ENCODE measurements at regions not wholly inside any gene's neighbourhood (a gene's known extent, or its start where the extent isn't known, plus 50 kb on each side); places are given as distances from the start of the nearest gene placed in this dataset.
"Not testable (repeated sequence)": the region's sequence is repeated elsewhere in the genome, so short reads cannot be mapped to it uniquely, and the experiment has no call there.

DNA sequence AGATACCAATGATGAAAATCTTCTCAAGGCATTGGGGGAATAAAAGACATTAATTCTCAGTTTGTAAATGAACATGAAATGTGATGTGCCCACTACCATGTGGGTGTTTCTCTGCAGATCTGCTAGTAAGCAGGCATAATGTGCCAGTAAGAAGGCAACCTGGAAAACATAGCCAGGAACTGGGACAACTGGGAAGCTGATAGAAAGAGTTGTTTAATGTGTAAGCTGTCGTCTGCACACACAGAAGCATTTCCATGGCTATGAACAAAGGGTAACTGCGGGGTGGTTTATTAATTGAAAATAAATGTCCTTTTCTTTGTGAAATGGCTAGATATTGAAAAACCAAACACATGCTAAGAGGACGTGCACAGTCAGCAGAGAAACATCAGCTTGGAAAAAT, 52.0 kb downstream of the ZC3H11B start:
- H3K4me1 Mint-ChIP-seq, result no peaks in the 10 kb centered on the region
- H3K27ac Mint-ChIP-seq, result no peak overlapping the region
- no peaks in the 10 kb centered on the region for H3K36me3 Mint-ChIP-seq
- POLR2A ChIA-PET, result no interaction called here
- H3K9me3 Mint-ChIP-seq, result peaks cover 0 to 2% (median 0%) of the 10 kb centered on the region in 9 donors
- H3K27me3 Mint-ChIP-seq, result peaks cover 0 to 9% (median 2%) of the 10 kb centered on the region in 5 donors
- H3K4me3 Mint-ChIP-seq, result no peak overlapping the region
- DNase-seq (no peak), ATAC-seq (no peak)

DNA sequence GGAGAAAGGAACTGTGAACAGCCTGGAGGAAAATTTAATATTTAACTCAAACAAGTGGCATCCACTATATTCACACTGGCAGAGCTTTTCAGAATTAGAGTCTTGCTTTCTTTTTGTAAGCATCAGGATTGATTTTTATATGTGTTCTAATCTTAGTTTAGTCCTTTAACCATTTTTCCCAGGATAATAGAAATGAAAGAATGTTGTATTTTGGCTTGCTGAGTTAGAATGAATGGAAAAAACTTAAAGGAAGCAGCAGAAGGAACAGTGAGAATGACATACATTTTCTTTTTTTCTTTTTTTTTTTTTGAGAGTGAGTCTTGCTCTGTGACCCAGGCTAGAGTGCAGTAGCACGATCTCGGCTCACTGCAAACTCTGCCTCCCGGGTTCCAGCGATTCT, 53.0 kb downstream of the ZC3H11B start:
- no peak for ATAC-seq
- H3K36me3 Mint-ChIP-seq, result no peaks in the 10 kb centered on the region
- H3K27ac Mint-ChIP-seq, result no peak overlapping the region
- POLR2A ChIA-PET, result no interaction called here
- peaks cover 0 to 2% (median 0%) of the 10 kb centered on the region in 9 donors for H3K9me3 Mint-ChIP-seq
- no peaks in the 10 kb centered on the region for H3K4me1 Mint-ChIP-seq
- peaks cover 0 to 9% (median 2%) of the 10 kb centered on the region in 5 donors for H3K27me3 Mint-ChIP-seq
- no peak overlapping the region for H3K4me3 Mint-ChIP-seq
- DNase-seq, result no peak

GRCh38 chr1:219555806-219556205, 57.1 kb downstream of the ZC3H11B start:
- H3K4me1 Mint-ChIP-seq, result no peaks in the 10 kb centered on the region
- H3K27me3 Mint-ChIP-seq, result peaks cover 0 to 6% (median 0%) of the 10 kb centered on the region in 5 donors
- POLR2A ChIA-PET, result no interaction called here
- H3K9me3 Mint-ChIP-seq, result no peaks in the 10 kb centered on the region
- DNase-seq (no peak), ATAC-seq (no peak)
- no peaks in the 10 kb centered on the region for H3K36me3 Mint-ChIP-seq
- no peak overlapping the region for H3K27ac Mint-ChIP-seq
- no peak overlapping the region for H3K4me3 Mint-ChIP-seq

- no peak overlapping the region for H3K27ac Mint-ChIP-seq
- H3K4me1 Mint-ChIP-seq, result no peaks in the 10 kb centered on the region
- no peaks in the 10 kb centered on the region for H3K9me3 Mint-ChIP-seq
- peaks cover 0 to 6% (median 0%) of the 10 kb centered on the region in 5 donors for H3K27me3 Mint-ChIP-seq
- DNase-seq, result no peak
- no peak for ATAC-seq
- POLR2A ChIA-PET, result no interaction called here
- no peaks in the 10 kb centered on the region for H3K36me3 Mint-ChIP-seq
- no peak overlapping the region for H3K4me3 Mint-ChIP-seq
Observed at GRCh38 chr1:219555031-219555692, 57.7 kb downstream of the ZC3H11B start.

DNA sequence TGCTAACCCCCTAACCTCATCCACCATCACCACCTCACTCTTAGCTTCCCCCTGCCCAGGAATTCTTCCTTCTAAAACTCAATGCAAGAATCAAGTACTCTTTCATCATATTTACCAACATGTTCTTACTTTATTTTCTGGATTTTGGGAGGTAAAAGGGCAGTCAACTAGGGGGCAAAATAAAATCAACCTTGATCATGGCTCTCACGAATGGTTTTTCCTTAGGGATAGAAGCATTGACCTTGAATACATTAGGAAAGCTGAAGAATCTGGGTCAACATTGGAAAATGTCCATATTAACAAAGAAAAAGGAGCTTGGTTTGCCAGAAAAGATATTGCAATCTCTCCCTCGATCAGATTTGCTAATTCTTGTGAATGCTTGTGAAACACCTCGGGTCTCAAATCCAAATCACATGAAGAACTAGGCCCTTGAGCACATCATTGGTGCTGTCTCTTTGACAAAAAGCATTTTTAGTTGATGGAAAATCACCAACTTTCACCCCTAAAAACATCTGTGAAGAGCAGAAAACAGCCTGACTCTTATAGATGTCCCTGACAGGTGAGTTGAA, 58.9 kb downstream of the ZC3H11B start:
- no peaks in the 10 kb centered on the region for H3K9me3 Mint-ChIP-seq

GRCh38 chr1:219550201-219550600, 62.7 kb downstream of the ZC3H11B start:
- Mint-ChIP-seq H3K27me3 (peaks cover 0 to 1% (median 0%) of the 10 kb centered on the region in 5 donors), H3K9me3 (peaks cover 0 to 5% (median 0%) of the 10 kb centered on the region in 9 donors), H3K4me1 (no peaks in the 10 kb centered on the region), H3K36me3 (no peaks in the 10 kb centered on the region), H3K4me3 (no peak overlapping the region), H3K27ac (no peak overlapping the region)
- DNase-seq (no peak), ATAC-seq (no peak)
- POLR2A ChIA-PET, result no interaction called here

More for the DNA sequence above, 58.9 kb downstream of the ZC3H11B start:
- peaks cover 0 to 6% (median 0%) of the 10 kb centered on the region in 5 donors for H3K27me3 Mint-ChIP-seq
- DNase-seq (no peak), ATAC-seq (no peak)
- no peak overlapping the region for H3K4me3 Mint-ChIP-seq
- no peaks in the 10 kb centered on the region for H3K36me3 Mint-ChIP-seq
- POLR2A ChIA-PET, result no interaction called here
- no peaks in the 10 kb centered on the region for H3K4me1 Mint-ChIP-seq
- no peak overlapping the region for H3K27ac Mint-ChIP-seq

- POLR2A ChIA-PET, result no interaction called here
- DNase-seq, result no peak
- Mint-ChIP-seq H3K27ac (no peak overlapping the region), H3K4me3 (no peak overlapping the region), H3K4me1 (no peaks in the 10 kb centered on the region), H3K36me3 (peaks cover 0 to 5% (median 0%) of the 10 kb centered on the region in 3 donors), H3K9me3 (peaks cover 0 to 10% (median 4%) of the 10 kb centered on the region in 9 donors), H3K27me3 (peaks cover 0 to 1% (median 0%) of the 10 kb centered on the region in 5 donors)
- no peak for ATAC-seq
Observed at GRCh38 chr1:219549215-219549614, 63.7 kb downstream of the ZC3H11B start.

- Mint-ChIP-seq H3K4me1 (no peaks in the 10 kb centered on the region), H3K9me3 (peaks cover 0 to 11% (median 5%) of the 10 kb centered on the region in 9 donors), H3K27me3 (peaks cover 0 to 1% (median 0%) of the 10 kb centered on the region in 5 donors), H3K36me3 (peaks cover 0 to 9% (median 0%) of the 10 kb centered on the region in 3 donors), H3K27ac (no peak overlapping the region), H3K4me3 (no peak overlapping the region)
- no peak for DNase-seq
- POLR2A ChIA-PET, result no interaction called here
- ATAC-seq, result no peak
Observed at GRCh38 chr1:219548386-219548785, 64.5 kb downstream of the ZC3H11B start.

- H3K36me3 Mint-ChIP-seq, POLR2A ChIA-PET, H3K4me1 Mint-ChIP-seq, H3K27me3 Mint-ChIP-seq, H3K4me3 Mint-ChIP-seq, ATAC-seq, H3K27ac Mint-ChIP-seq: not testable (repeated sequence)
- H3K9me3 Mint-ChIP-seq, result peaks cover 0 to 11% (median 5%) of the 10 kb centered on the region in 9 donors
- DNase-seq, result peak in 2 of 10 donors; percentile 3 to 52
Observed at GRCh38 chr1:219545756-219546155, 67.1 kb downstream of the ZC3H11B start.

DNA sequence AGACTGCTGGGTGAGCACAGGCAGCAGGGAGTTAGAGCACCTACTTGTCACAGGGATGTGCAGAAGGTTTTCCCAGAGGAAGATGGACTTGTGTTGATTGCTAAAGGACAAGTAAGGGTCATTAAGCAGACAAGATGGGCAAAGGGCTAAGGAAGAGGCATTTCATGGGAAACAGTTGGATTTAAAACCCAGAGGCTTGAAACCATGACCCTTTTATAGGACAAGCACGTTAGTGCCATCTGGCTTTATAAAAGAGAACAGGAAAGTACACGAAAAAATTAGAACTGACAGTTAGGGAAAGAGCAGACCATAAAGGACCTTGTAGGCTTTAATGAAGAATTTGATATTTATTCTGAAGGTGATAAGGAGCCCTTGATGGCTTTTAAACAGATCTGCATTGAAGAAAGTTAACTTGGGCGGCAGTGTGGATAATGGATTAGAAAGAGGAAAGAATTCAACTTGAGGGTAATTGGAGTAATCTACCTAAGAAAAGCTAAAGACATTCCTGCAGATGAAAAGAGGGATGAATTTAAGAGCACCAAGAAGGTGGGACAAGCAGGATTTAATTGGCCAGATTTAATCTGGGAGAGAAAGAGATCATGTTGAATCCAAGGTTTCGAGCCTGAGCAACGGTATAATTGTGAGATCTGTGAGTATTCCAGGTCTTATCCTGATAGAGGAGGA, 68.6 kb downstream of the ZC3H11B start:
- no peaks in the 10 kb centered on the region for H3K4me1 Mint-ChIP-seq
- POLR2A ChIA-PET, result no interaction called here
- H3K4me3 Mint-ChIP-seq, result no peak overlapping the region

GRCh38 chr1:219542828-219543518, 69.9 kb downstream of the ZC3H11B start:
- Mint-ChIP-seq H3K27ac (no peak overlapping the region), H3K4me3 (no peak overlapping the region), H3K27me3 (peaks cover 0 to 9% (median 0%) of the 10 kb centered on the region in 5 donors), H3K9me3 (peaks cover 0 to 9% (median 7%) of the 10 kb centered on the region in 9 donors), H3K36me3 (peaks cover 0 to 9% (median 0%) of the 10 kb centered on the region in 3 donors), H3K4me1 (no peaks in the 10 kb centered on the region)
- DNase-seq, result no peak
- ATAC-seq, result no peak
- POLR2A ChIA-PET, result no interaction called here

More for the DNA sequence above, 68.6 kb downstream of the ZC3H11B start:
- no peak overlapping the region for H3K27ac Mint-ChIP-seq
- no peak for DNase-seq
- peaks cover 0 to 9% (median 0%) of the 10 kb centered on the region in 5 donors for H3K27me3 Mint-ChIP-seq
- H3K36me3 Mint-ChIP-seq, result peaks cover 0 to 9% (median 0%) of the 10 kb centered on the region in 3 donors
- ATAC-seq, result no peak
- H3K9me3 Mint-ChIP-seq, result peaks cover 0 to 11% (median 7%) of the 10 kb centered on the region in 9 donors

DNA sequence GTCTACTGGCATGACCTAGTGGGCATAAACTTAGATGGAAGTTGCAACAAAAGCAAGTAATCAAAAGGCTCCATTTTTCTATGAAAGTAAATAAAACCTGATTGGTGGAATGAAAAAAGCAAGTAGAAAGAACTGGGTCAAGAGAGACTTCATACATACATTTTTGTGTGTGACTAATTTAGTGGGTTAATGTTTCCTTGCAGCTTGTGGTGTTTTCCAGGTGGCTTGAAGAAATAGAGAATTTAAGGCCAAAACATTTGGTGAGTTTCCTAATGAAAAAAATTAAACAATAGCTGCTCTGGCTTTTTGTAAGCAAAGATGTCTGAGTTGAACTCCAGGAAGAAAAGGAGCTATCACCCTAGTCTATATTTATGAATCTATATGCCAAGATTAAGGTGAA, 71.0 kb downstream of the ZC3H11B start:
- no peak for ATAC-seq
- H3K36me3 Mint-ChIP-seq, result peaks cover 0 to 9% (median 0%) of the 10 kb centered on the region in 3 donors
- POLR2A ChIA-PET, result no interaction called here

More for the DNA sequence above, 71.0 kb downstream of the ZC3H11B start:
- Mint-ChIP-seq H3K4me3 (no peak overlapping the region), H3K4me1 (no peaks in the 10 kb centered on the region), H3K27ac (no peak overlapping the region), H3K27me3 (peaks cover 0 to 9% (median 0%) of the 10 kb centered on the region in 5 donors), H3K9me3 (peaks cover 0 to 9% (median 3%) of the 10 kb centered on the region in 9 donors)
- DNase-seq, result no peak
